WTC11 (cell line): ENCODE measurements at regions not wholly inside any gene's neighbourhood (a gene's known extent, or its start where the extent isn't known, plus 50 kb on each side); places are given as distances from the start of the nearest gene placed in this dataset.

Source experiments
- NFATC4 ChIP-seq: fragments of 250-450 bp; sonication (Bioruptor Pico); IDR thresholded peaks from 2 replicates; pipeline ENCODE4 v1.9.0; 2021; ENCODE audit warnings: mild to moderate bottlenecking
- TCF7 ChIP-seq: sonication (generic); formaldehyde crosslinking; IDR thresholded peaks from 2 replicates; pipeline ENCODE4 v1.8.0; 2022; ENCODE audit warnings: mild to moderate bottlenecking, low read depth, missing genetic modification reagents, moderate library complexity
- TEAD4 ChIP-seq: sonication (generic); formaldehyde crosslinking; IDR thresholded peaks from 2 replicates; pipeline ENCODE4 v1.8.0; 2022; ENCODE audit warnings: mild to moderate bottlenecking, missing genetic modification reagents
- ZNF263 ChIP-seq: sonication (generic); formaldehyde crosslinking; IDR thresholded peaks from 2 replicates; pipeline ENCODE4 v1.8.1; 2022; ENCODE audit warnings: low read depth, mild to moderate bottlenecking, moderate library complexity, missing genetic modification reagents
- TF ChIP-seq, protein P1 (sequence below): sonication (generic); formaldehyde crosslinking; IDR thresholded peaks from 2 replicates; pipeline ENCODE4 v1.8.0; 2023; ENCODE audit warnings: missing genetic modification reagents
- TF ChIP-seq, protein P2 (sequence below): sonication (generic); formaldehyde crosslinking; IDR thresholded peaks from 2 replicates; pipeline ENCODE4 v1.8.0; 2023; ENCODE audit warnings: missing genetic modification reagents, mild to moderate bottlenecking, borderline replicate concordance
- TF ChIP-seq, protein P3 (sequence below): sonication (generic); formaldehyde crosslinking; conservative IDR thresholded peaks from 2 replicates; pipeline ENCODE4 v1.8.1; 2022; ENCODE audit warnings: mild to moderate bottlenecking, missing genetic modification reagents

DNA sequence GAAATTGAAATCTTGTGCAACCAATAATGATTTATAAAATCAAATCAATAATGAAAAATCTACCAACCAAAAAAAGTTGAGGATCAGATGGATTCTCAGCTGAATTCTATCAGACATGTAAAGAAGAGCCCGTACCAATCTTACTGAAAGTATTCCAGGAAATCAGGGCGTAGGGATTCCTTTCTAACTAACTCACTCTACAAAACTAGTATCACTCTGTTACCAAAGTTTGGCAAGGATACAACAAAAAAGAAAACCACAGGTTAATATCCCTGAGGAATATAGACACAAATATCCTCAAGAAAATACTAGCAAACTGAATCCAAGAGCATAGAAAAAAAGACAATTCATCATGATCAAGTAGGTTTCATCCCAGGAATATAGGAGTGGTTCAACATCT is 52.8 kb upstream of the ADGRL4 start (continued):
- TF ChIP-seq, protein P1, sequence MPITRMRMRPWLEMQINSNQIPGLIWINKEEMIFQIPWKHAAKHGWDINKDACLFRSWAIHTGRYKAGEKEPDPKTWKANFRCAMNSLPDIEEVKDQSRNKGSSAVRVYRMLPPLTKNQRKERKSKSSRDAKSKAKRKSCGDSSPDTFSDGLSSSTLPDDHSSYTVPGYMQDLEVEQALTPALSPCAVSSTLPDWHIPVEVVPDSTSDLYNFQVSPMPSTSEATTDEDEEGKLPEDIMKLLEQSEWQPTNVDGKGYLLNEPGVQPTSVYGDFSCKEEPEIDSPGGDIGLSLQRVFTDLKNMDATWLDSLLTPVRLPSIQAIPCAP (CRISPR knock-in tag): no peak
- TF ChIP-seq, protein P2, sequence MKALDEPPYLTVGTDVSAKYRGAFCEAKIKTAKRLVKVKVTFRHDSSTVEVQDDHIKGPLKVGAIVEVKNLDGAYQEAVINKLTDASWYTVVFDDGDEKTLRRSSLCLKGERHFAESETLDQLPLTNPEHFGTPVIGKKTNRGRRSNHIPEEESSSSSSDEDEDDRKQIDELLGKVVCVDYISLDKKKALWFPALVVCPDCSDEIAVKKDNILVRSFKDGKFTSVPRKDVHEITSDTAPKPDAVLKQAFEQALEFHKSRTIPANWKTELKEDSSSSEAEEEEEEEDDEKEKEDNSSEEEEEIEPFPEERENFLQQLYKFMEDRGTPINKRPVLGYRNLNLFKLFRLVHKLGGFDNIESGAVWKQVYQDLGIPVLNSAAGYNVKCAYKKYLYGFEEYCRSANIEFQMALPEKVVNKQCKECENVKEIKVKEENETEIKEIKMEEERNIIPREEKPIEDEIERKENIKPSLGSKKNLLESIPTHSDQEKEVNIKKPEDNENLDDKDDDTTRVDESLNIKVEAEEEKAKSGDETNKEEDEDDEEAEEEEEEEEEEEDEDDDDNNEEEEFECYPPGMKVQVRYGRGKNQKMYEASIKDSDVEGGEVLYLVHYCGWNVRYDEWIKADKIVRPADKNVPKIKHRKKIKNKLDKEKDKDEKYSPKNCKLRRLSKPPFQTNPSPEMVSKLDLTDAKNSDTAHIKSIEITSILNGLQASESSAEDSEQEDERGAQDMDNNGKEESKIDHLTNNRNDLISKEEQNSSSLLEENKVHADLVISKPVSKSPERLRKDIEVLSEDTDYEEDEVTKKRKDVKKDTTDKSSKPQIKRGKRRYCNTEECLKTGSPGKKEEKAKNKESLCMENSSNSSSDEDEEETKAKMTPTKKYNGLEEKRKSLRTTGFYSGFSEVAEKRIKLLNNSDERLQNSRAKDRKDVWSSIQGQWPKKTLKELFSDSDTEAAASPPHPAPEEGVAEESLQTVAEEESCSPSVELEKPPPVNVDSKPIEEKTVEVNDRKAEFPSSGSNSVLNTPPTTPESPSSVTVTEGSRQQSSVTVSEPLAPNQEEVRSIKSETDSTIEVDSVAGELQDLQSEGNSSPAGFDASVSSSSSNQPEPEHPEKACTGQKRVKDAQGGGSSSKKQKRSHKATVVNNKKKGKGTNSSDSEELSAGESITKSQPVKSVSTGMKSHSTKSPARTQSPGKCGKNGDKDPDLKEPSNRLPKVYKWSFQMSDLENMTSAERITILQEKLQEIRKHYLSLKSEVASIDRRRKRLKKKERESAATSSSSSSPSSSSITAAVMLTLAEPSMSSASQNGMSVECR (CRISPR knock-in tag): no peak
- TF ChIP-seq TCF7 (CRISPR knock-in tag): no peak
- TF ChIP-seq ZNF263 (CRISPR knock-in tag): no peak
- TF ChIP-seq, protein P3, sequence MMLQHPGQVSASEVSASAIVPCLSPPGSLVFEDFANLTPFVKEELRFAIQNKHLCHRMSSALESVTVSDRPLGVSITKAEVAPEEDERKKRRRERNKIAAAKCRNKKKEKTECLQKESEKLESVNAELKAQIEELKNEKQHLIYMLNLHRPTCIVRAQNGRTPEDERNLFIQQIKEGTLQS (CRISPR knock-in tag): no peak
- TF ChIP-seq TEAD4 (CRISPR knock-in tag): no peak
- TF ChIP-seq NFATC4: no peak
